H9 (cell line): ENCODE measurements at regions not wholly inside any gene's neighbourhood (a gene's known extent, or its start where the extent isn't known, plus 50 kb on each side); places are given as distances from the start of the nearest gene placed in this dataset.

Experiments
- DNase-seq: peaks from one replicate; pipeline ENCODE4 v3.0.0-alpha.2; 2017
- H2AFZ ChIP-seq: one replicate; pipeline ENCODE4 v1.6.1; 2013; ENCODE audit warnings: mild to moderate bottlenecking, low read length, control low read depth, moderate library complexity
- H2AK5ac ChIP-seq: 2 replicates; pipeline ENCODE4 v1.6.1; 2013; ENCODE audit warnings: low read length, control low read depth, mixed read lengths; ENCODE audit not compliant: insufficient read length
- H2BK120ac ChIP-seq: one replicate; pipeline ENCODE4 v1.6.1; 2013; ENCODE audit warnings: low read depth, mild to moderate bottlenecking, low read length, control low read depth, inconsistent platforms; ENCODE audit not compliant: poor library complexity, severe bottlenecking
- H2BK12ac ChIP-seq: 2 replicates; pipeline ENCODE4 v1.6.1; 2013; ENCODE audit warnings: low read length, control low read depth, mixed read lengths, low read depth; ENCODE audit not compliant: insufficient read length
- H2BK15ac ChIP-seq: 2 replicates; pipeline ENCODE4 v1.6.1; 2013; ENCODE audit warnings: low read depth, low read length, control low read depth
- H2BK20ac ChIP-seq: one replicate; pipeline ENCODE4 v1.6.1; 2013; ENCODE audit warnings: low read depth, mild to moderate bottlenecking, low read length, control low read depth, inconsistent platforms; ENCODE audit not compliant: poor library complexity, severe bottlenecking
- H2BK5ac ChIP-seq: 2 replicates; pipeline ENCODE4 v1.6.1; 2013; ENCODE audit warnings: low read length, control low read depth, mixed read lengths; ENCODE audit not compliant: insufficient read length
- H3K14ac ChIP-seq: 2 replicates; pipeline ENCODE4 v1.6.1; 2013; ENCODE audit warnings: low read length, control low read depth; ENCODE audit not compliant: insufficient read depth
- H3K18ac ChIP-seq: 2 replicates; pipeline ENCODE4 v1.6.1; 2013; ENCODE audit warnings: low read depth, mild to moderate bottlenecking, mixed read lengths, low read length, control low read depth; ENCODE audit not compliant: insufficient read length
- H3K23ac ChIP-seq: 2 replicates; pipeline ENCODE4 v1.6.1; 2013; ENCODE audit warnings: low read length, control low read depth, mixed read lengths, low read depth; ENCODE audit not compliant: insufficient read length
- H3K23me2 ChIP-seq: 2 replicates; pipeline ENCODE4 v1.6.1; 2013; ENCODE audit warnings: low read depth, mild to moderate bottlenecking, mixed read lengths, low read length, control low read depth; ENCODE audit not compliant: insufficient read length, poor library complexity, severe bottlenecking
- H3K27ac ChIP-seq: 2 replicates; pipeline ENCODE4 v1.5.1; 2013; ENCODE audit warnings: low read length, control low read depth, mixed read lengths, low read depth; ENCODE audit not compliant: insufficient read length
- H3K27me3 ChIP-seq: 2 replicates; pipeline ENCODE4 v1.6.1; 2013; ENCODE audit warnings: low read length, control low read depth, inconsistent platforms; ENCODE audit not compliant: insufficient read depth
- H3K4ac ChIP-seq: 2 replicates; pipeline ENCODE4 v1.6.1; 2013; ENCODE audit warnings: low read depth, mild to moderate bottlenecking, control low read depth, inconsistent platforms, low read length, moderate library complexity
- H3K4me1 ChIP-seq: 2 replicates; pipeline ENCODE4 v1.6.1; 2013; ENCODE audit warnings: low read length, control low read depth, inconsistent platforms; ENCODE audit not compliant: insufficient read depth
- H3K4me2 ChIP-seq: 2 replicates; pipeline ENCODE4 v1.6.1; 2013; ENCODE audit warnings: low read length, control low read depth, mixed read lengths; ENCODE audit not compliant: insufficient read length, insufficient read depth
- H3K56ac ChIP-seq: 2 replicates; pipeline ENCODE4 v1.6.1; 2013; ENCODE audit warnings: low read depth, mild to moderate bottlenecking, mixed read lengths, low read length, control low read depth; ENCODE audit not compliant: insufficient read length
- H3K79me1 ChIP-seq: 2 replicates; pipeline ENCODE4 v1.6.1; 2013; ENCODE audit warnings: low read depth, mild to moderate bottlenecking, moderate library complexity, low read length, control low read depth, inconsistent platforms; ENCODE audit not compliant: insufficient read depth, poor library complexity, severe bottlenecking
- H3K79me2 ChIP-seq: 2 replicates; pipeline ENCODE4 v1.6.1; 2013; ENCODE audit warnings: low read length, control low read depth, inconsistent platforms; ENCODE audit not compliant: insufficient read depth
- H3K9ac ChIP-seq: 2 replicates; pipeline ENCODE4 v1.6.1; 2013; ENCODE audit warnings: low read length, control low read depth, mixed read lengths; ENCODE audit not compliant: insufficient read length; ENCODE audit errors: extremely low read depth
- H3K9me3 ChIP-seq: one replicate; pipeline ENCODE4 v1.6.1; 2013; ENCODE audit warnings: low read depth, low read length, inconsistent platforms; ENCODE audit not compliant: control insufficient read depth
- H3T11ph ChIP-seq: one replicate; pipeline ENCODE4 v1.6.1; 2013; ENCODE audit warnings: mild to moderate bottlenecking, low read length, control low read depth, inconsistent platforms
- H4K20me1 ChIP-seq: one replicate; pipeline ENCODE4 v1.6.1; 2013; ENCODE audit not compliant: control insufficient read depth, insufficient read length, insufficient read depth
- H4K5ac ChIP-seq: 2 replicates; pipeline ENCODE4 v1.6.1; 2013; ENCODE audit warnings: low read depth, mild to moderate bottlenecking, mixed read lengths, low read length, control low read depth; ENCODE audit not compliant: insufficient read length
- H4K8ac ChIP-seq: replicated peaks from 2 replicates; pipeline ENCODE4 v1.6.1; 2013; ENCODE audit warnings: low read length, control low read depth, mixed read lengths, low read depth; ENCODE audit not compliant: insufficient read length
- H4K91ac ChIP-seq: 2 replicates; pipeline ENCODE4 v1.6.1; 2013; ENCODE audit warnings: low read depth, mild to moderate bottlenecking, moderate library complexity, mixed read lengths, low read length, control low read depth; ENCODE audit not compliant: insufficient read length
- H3K27ac Mint-ChIP-seq, 3 experiments: 2 replicates in 2 of 3; 3 replicates in 1 of 3; pipeline ENCODE4 v1.8.0; 2020 to 2021; ENCODE audit warnings: mixed read lengths in 3 of 3, mild to moderate bottlenecking in 1 of 3, moderate library complexity in 1 of 3
- H3K27me3 Mint-ChIP-seq: 2 replicates; pipeline ENCODE4 v1.8.0; 2021; ENCODE audit warnings: low read depth, mild to moderate bottlenecking, moderate library complexity, mixed read lengths
- H3K36me3 Mint-ChIP-seq, 3 experiments: 2 replicates in 2 of 3; 3 replicates in 1 of 3; pipeline ENCODE4 v1.8.0; 2020 to 2021; ENCODE audit warnings: low read depth in 3 of 3, mixed read lengths in 3 of 3; ENCODE audit not compliant: insufficient read depth in 1 of 3
- H3K4me1 Mint-ChIP-seq, 2 experiments: 2 replicates each; pipeline ENCODE4 v1.8.0; 2020; ENCODE audit warnings: mixed read lengths in 2 of 2
- H3K4me3 Mint-ChIP-seq, 2 experiments: 2 replicates in 1 of 2; 3 replicates in 1 of 2; pipeline ENCODE4 v1.8.0; 2020 to 2021; ENCODE audit warnings: mild to moderate bottlenecking in 2 of 2, mixed read lengths in 2 of 2, moderate library complexity in 1 of 2
- H3K9me3 Mint-ChIP-seq, 2 experiments: 2 replicates in 1 of 2; 3 replicates in 1 of 2; pipeline ENCODE4 v1.8.0; 2020; ENCODE audit warnings: mild to moderate bottlenecking in 2 of 2, mixed read lengths in 2 of 2, moderate library complexity in 1 of 2
- WGBS: extraction: QIAGEN DNeasy Blood & Tissue Kit; methylation state at CpG from one replicate; pipeline ENCODE4 v1.1.7; 2013; ENCODE audit warnings: missing lambda C conversion rate, low lambda C conversion rate, mixed read lengths; ENCODE audit not compliant: insufficient read length; ENCODE audit errors: extremely low coverage; 5-methylcytosine and 5-hydroxymethylcytosine counted together
- TF ChIP-seq, protein P1 (sequence below): fragments of 200-600 bp; sonication (generic); conservative IDR thresholded peaks from 3 replicates; pipeline ENCODE4 v1.8.0; 2021; ENCODE audit warnings: antibody characterized with exemption, mild to moderate bottlenecking

DNA sequence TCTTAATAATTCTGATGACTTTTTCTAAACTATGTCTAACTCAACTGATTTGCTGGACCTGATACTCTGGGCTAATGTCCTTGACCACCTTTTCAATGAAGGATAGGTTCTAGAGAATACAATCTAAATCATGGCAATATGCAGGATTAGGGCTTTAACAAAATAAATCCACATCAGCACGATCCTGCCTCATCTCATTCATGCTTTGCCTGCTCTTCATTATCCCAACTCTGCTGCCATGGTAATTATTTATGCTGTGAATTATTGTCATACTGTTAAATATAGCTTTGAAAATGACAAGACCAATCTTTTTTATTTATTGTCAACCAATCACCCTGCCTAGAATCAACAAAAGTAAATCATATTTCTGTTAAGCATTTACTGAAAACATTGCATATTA, 2176.7 kb upstream of the AGA start:
- H2AFZ ChIP-seq: no peak overlapping the region
- no peaks in the 10 kb centered on the region for H3K27me3 ChIP-seq
- Mint-ChIP-seq H3K4me3 (no peak overlapping the region), H3K36me3 (no peaks in the 10 kb centered on the region), H3K4me1 (no peaks in the 10 kb centered on the region), H3K27me3 (no peaks in the 10 kb centered on the region), H3K9me3 (no peaks in the 10 kb centered on the region; a peak in 1 of 5 replicates), H3K27ac (no peak overlapping the region)
- no peaks in the 10 kb centered on the region for H3K4me1 ChIP-seq
- no peak overlapping the region for H2BK120ac ChIP-seq
- no peak overlapping the region for H2BK15ac ChIP-seq
- H3K9ac ChIP-seq: no peak overlapping the region
- no peak overlapping the region for H4K91ac ChIP-seq
- no peak overlapping the region for H2BK20ac ChIP-seq
- H3K23me2 ChIP-seq: no peaks in the 10 kb centered on the region
- no CpG with 5 or more reads among the region's 1 CpG for WGBS
- H3K79me2 ChIP-seq: no peaks in the 10 kb centered on the region
- no peak overlapping the region for H4K5ac ChIP-seq
- H2AK5ac ChIP-seq: no peak overlapping the region
- H3K14ac ChIP-seq: no peak overlapping the region
- no peak overlapping the region for H3T11ph ChIP-seq
- H3K4me2 ChIP-seq: no peak overlapping the region
- H2BK5ac ChIP-seq: no peak overlapping the region
- H3K27ac ChIP-seq: no peak overlapping the region
- TF ChIP-seq, protein P1, sequence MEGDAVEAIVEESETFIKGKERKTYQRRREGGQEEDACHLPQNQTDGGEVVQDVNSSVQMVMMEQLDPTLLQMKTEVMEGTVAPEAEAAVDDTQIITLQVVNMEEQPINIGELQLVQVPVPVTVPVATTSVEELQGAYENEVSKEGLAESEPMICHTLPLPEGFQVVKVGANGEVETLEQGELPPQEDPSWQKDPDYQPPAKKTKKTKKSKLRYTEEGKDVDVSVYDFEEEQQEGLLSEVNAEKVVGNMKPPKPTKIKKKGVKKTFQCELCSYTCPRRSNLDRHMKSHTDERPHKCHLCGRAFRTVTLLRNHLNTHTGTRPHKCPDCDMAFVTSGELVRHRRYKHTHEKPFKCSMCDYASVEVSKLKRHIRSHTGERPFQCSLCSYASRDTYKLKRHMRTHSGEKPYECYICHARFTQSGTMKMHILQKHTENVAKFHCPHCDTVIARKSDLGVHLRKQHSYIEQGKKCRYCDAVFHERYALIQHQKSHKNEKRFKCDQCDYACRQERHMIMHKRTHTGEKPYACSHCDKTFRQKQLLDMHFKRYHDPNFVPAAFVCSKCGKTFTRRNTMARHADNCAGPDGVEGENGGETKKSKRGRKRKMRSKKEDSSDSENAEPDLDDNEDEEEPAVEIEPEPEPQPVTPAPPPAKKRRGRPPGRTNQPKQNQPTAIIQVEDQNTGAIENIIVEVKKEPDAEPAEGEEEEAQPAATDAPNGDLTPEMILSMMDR: no peak
- no peak overlapping the region for H4K8ac ChIP-seq
- no peaks in the 10 kb centered on the region for H3K9me3 ChIP-seq
- no peak for DNase-seq
- H4K20me1 ChIP-seq: no peaks in the 10 kb centered on the region
- no peak overlapping the region for H3K23ac ChIP-seq
- no peak overlapping the region for H3K4ac ChIP-seq
- no peaks in the 10 kb centered on the region for H3K79me1 ChIP-seq
- H3K56ac ChIP-seq: no peak overlapping the region
- H3K18ac ChIP-seq: no peak overlapping the region
- no peak overlapping the region for H2BK12ac ChIP-seq
